ENCODE measurements at regions not wholly inside any gene's neighbourhood (a gene's known extent, or its start where the extent isn't known, plus 50 kb on each side); places are given as distances from the start of the nearest gene placed in this dataset.
"Not testable (repeated sequence)": the region's sequence is repeated elsewhere in the genome, so short reads cannot be mapped to it uniquely, and the experiment has no call there.

DNA sequence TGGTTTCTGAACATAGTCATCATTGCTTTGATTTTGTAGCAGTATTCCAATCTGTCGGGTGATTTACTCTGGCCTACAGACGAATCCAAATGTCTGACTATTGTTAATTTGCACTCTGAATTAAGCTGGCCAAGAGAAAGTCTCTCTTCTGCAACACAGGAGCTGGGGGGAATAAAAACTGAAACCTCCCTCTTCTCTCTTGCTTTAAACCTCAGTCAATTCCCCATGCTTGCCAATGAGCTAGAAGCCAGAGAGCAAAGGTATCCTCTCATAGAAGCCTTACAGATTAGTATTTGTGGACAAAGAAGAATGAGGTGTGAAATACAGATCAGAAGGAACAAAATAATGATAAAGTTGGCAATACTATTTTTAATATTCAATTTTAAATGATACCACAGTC, 353.9 kb upstream of the CDH10 start:
- H3K4me3 Mint-ChIP-seq (ENCODE audit: low read depth) = no peak overlapping the region

DNA sequence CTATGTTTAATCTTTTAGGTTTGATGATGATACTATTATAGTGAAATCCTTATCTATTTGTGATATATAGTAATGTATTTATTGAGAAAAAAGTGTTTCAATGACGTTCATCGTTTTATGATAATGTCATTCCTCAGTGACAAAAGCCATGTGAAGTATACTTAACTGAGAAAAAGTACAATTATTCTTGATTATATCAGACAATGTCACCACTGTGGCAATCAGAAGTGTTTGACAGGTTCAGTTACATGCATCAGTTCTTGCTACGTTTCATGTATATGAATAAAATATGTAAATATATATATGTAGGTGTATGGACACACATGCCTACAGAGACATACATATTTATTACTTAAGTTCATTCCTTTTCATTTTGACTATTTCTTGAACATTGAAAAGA, 341.5 kb upstream of the CDH10 start:
- no peak for DNase-seq (ENCODE audit: low spot score, unreplicated experiment)
- Mint-ChIP-seq H3K9me3 (ENCODE audit: low read depth) (no peaks in the 10 kb centered on the region), H3K4me1 (ENCODE audit: low read depth) (no peaks in the 10 kb centered on the region), H3K36me3 (ENCODE audit: insufficient read depth) (no peaks in the 10 kb centered on the region), H3K27ac (no peak overlapping the region), H3K27me3 (no peaks in the 10 kb centered on the region), H3K4me3 (ENCODE audit: low read depth) (no peak overlapping the region)
- TF ChIP-seq, protein P1, sequence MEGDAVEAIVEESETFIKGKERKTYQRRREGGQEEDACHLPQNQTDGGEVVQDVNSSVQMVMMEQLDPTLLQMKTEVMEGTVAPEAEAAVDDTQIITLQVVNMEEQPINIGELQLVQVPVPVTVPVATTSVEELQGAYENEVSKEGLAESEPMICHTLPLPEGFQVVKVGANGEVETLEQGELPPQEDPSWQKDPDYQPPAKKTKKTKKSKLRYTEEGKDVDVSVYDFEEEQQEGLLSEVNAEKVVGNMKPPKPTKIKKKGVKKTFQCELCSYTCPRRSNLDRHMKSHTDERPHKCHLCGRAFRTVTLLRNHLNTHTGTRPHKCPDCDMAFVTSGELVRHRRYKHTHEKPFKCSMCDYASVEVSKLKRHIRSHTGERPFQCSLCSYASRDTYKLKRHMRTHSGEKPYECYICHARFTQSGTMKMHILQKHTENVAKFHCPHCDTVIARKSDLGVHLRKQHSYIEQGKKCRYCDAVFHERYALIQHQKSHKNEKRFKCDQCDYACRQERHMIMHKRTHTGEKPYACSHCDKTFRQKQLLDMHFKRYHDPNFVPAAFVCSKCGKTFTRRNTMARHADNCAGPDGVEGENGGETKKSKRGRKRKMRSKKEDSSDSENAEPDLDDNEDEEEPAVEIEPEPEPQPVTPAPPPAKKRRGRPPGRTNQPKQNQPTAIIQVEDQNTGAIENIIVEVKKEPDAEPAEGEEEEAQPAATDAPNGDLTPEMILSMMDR (IDR thresholded peaks at IDR 0.05; ENCODE audit: unreplicated experiment) = no peak

More for the DNA sequence above, 353.9 kb upstream of the CDH10 start:
- DNase-seq (ENCODE audit: low spot score, unreplicated experiment) = no peak
- H3K36me3 Mint-ChIP-seq (ENCODE audit: insufficient read depth) = no peaks in the 10 kb centered on the region
- H3K27me3 Mint-ChIP-seq = no peaks in the 10 kb centered on the region
- no peak overlapping the region for H3K27ac Mint-ChIP-seq
- no peaks in the 10 kb centered on the region for H3K4me1 Mint-ChIP-seq (ENCODE audit: low read depth)
- TF ChIP-seq, protein P1 (IDR thresholded peaks at IDR 0.05; ENCODE audit: unreplicated experiment) = no peak
- H3K9me3 Mint-ChIP-seq (ENCODE audit: low read depth) = peaks cover 9% of the 10 kb centered on the region

DNA sequence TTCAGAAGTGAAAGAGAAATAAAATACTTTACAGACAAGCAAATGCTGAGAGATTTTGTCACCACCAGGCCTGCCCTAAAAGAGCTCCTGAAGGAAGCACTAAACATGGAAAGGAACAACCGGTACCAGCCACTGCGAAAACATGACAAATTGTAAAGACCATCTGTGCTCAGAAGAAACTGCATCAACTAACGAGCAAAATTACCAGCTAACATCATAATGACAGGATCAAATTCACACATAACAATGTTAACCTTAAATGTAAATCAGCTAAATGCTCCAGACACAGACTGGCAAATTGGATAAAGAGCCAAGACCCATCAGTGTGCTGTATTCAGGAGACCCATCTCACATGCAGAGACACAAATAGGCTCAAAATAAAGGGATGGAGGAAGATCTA, 333.8 kb upstream of the CDH10 start:
- H3K9me3 Mint-ChIP-seq (ENCODE audit: low read depth); H3K4me3 Mint-ChIP-seq (ENCODE audit: low read depth); H3K27me3 Mint-ChIP-seq; H3K4me1 Mint-ChIP-seq (ENCODE audit: low read depth); DNase-seq (ENCODE audit: low spot score, unreplicated experiment); H3K36me3 Mint-ChIP-seq (ENCODE audit: insufficient read depth); H3K27ac Mint-ChIP-seq: not testable (repeated sequence)

DNA sequence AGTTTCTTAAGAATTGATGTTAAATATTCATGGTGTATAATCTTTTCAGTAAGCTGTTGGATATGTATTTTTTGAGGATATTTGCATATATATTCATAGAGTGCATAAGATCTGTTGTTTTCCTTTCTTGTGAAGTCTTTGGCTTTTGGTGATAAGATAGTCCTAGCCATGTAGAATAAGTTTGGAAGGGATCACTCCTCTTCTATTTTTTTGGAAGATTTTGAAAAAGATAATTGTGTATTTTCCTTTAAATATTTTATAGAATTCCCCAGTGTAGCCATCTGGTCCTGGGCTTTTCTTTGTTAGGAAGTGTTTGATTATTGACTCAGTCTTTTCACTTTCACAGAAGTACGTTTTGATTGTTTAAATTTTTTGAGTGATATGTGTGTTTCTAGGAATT, 318.8 kb upstream of the CDH10 start:
- Mint-ChIP-seq H3K4me3 (ENCODE audit: low read depth) (no peak overlapping the region), H3K36me3 (ENCODE audit: insufficient read depth) (no peaks in the 10 kb centered on the region), H3K27ac (no peak overlapping the region), H3K9me3 (ENCODE audit: low read depth) (no peaks in the 10 kb centered on the region), H3K4me1 (ENCODE audit: low read depth) (no peaks in the 10 kb centered on the region), H3K27me3 (no peaks in the 10 kb centered on the region)
- TF ChIP-seq, protein P1 (IDR thresholded peaks at IDR 0.05; ENCODE audit: unreplicated experiment) = no peak
- no peak for DNase-seq (ENCODE audit: low spot score, unreplicated experiment)

DNA sequence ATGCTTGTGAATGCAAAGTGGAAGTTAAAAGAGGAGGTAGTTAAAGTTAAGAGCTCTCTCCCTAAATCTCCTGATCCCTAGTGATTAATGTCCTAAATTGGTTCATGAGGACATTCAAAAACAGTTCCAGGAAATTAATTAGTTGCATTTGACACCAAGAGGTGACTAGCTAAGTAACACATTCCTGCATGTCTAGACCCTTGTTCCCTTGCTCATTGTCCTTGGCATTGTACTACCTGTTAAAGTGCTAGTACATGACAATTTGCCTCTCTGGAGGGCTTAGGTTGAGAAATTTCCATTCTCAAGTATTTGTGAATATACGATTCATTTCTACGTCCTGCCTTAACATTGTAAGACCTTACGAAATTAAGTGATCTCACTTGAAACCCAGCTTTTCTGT, 278.6 kb upstream of the CDH10 start:
- Mint-ChIP-seq H3K27ac (no peak overlapping the region), H3K9me3 (ENCODE audit: low read depth) (peaks cover 4% of the 10 kb centered on the region), H3K27me3 (no peaks in the 10 kb centered on the region), H3K36me3 (ENCODE audit: insufficient read depth) (no peaks in the 10 kb centered on the region), H3K4me3 (ENCODE audit: low read depth) (no peak overlapping the region), H3K4me1 (ENCODE audit: low read depth) (no peaks in the 10 kb centered on the region)
- TF ChIP-seq, protein P1 (IDR thresholded peaks at IDR 0.05; ENCODE audit: unreplicated experiment) = no peak
- DNase-seq (ENCODE audit: low spot score, unreplicated experiment) = no peak

DNA sequence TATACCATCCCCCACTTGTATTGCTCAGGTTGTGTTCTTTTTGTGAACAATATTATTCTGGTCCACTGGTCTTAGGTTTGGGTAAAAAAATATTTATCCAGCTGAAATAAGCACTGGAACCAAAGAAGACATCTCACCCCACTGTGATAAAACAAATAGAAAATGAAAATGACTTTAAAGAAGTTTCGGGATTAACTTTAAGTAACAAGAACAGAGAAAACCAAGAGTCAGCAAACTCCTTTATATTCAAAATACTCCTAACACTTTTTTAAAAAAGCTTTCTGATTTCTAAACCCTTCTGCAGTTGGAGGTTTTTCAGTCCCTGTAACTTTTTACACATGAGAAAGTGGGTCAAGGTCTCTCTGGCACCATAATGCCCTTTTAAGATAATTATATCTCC, 273.9 kb upstream of the CDH10 start:
- TF ChIP-seq, protein P1 (IDR thresholded peaks at IDR 0.05; ENCODE audit: unreplicated experiment) = no peak
- Mint-ChIP-seq H3K4me1 (ENCODE audit: low read depth) (no peaks in the 10 kb centered on the region), H3K4me3 (ENCODE audit: low read depth) (no peak overlapping the region), H3K27me3 (no peaks in the 10 kb centered on the region), H3K27ac (no peak overlapping the region), H3K36me3 (ENCODE audit: insufficient read depth) (no peaks in the 10 kb centered on the region), H3K9me3 (ENCODE audit: low read depth) (peaks cover 4% of the 10 kb centered on the region)
- DNase-seq (ENCODE audit: low spot score, unreplicated experiment) = no peak
